Activated CD4-positive, alpha-beta T cell treated with anti-CD3 and anti-CD28 coated beads, Interleukin-2, amount 50 U/mL, for 1 hour (primary cell): ENCODE measurements at regions not wholly inside any gene's neighbourhood (a gene's known extent, or its start where the extent isn't known, plus 50 kb on each side); places are given as distances from the start of the nearest gene placed in this dataset.
A peak's percentile ranks its signal among the peaks of the same experiment; 100 is the strongest.

ENCODE experiments used
- DNase-seq: peaks from one replicate; pipeline ENCODE4 v3.0.0-alpha.2; 2020

DNA sequence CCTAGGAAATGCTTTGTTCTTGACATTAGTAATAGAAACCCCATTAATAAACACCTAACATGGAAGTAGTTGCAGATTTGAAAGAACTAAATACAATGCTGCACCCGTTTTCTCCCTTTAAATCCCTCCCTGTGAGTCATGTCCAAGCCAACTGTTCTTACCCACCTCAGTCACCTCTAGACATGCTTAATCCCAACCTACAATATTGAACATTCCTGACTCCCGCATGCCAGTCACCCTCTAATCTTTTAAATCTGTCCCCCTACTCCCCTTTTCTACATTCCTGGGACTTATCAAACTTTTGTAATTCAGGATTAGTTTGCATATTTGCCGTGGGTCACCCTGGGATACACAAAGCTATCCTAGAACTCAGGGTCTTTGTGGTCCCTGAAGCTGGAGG, 374.6 kb downstream of the IRS1 start:
- DNase-seq, result no peak

DNA sequence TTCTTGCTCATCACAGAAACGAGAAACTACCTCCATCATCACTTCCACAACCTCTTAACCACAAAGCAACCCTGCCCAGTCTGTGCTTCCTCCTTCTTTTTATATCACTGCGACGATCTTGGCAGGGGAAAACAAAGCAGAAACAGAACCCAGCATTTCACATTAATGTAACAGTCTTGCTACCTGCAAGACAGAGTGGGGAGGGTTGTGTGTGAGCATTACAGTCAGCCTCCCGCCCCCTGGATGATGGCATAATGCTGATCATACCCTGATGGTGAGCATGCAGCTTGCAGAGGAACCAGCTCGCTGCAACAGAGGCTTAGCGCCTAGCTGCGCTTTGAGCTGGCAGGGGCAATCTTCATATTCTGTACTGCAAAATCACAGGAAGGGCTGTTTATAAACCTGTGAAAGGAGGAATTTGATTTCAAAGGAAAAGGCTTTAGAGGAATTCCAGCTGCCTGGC, 376.1 kb downstream of the IRS1 start:
- peak; percentile 43 for DNase-seq

DNA sequence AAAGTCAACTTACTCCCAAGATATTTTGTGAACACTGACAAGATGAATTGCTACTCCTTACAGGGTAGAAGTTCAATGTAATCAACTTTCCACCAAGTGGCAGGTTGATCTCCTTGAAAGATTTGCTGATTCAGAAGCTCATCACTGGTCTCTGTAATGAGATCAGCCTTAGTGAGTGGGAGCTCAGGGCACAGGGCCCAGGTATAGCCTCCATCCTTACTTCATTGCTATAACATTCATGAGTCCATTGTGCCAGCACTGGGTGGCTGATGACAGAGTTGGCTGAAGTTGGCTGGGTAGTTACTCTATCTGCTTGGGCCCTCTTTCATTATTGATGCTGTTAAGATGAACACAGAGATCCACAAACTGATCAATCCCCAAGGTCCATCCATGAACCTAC, 379.0 kb downstream of the IRS1 start:
- no peak for DNase-seq

DNA sequence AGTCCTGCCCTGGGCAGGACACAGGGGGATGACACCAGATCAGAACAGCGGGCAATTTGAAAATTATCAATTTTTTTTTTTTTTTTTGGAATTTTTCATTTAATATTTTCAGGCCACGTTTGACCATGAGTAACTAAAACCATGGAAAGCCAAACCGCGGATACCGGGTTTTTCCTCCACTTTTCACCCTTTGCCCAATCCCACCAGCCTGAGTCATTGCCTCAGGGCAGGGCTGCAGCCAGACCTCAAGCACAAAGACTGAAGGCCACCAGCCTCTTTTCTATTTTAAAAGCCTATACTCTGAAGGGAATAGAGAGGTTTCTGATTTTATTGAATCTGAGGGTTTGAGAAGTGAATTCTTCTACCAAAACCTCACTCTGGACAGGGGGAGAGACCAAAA, 381.1 kb downstream of the IRS1 start:
- DNase-seq, result no peak

DNA sequence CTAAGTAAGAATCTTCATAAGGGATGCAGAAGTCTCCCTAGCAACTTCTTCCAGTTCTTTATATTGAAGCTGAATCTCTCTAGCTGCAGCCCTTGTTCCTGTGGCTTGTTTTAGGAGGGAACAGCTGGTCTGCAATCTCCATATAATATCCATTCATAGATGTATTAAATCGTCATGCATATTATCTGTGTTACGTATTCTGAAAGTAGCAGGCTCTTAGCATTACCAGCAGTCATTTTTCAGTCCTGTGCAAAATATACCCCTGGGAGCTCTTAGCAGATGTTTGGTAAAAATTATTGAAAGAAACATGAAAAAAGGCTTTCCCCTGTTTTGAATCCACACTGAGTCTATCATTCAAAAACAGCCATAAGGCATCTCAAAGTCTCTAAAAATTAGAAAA, 385.3 kb downstream of the IRS1 start:
- DNase-seq, result no peak

DNA sequence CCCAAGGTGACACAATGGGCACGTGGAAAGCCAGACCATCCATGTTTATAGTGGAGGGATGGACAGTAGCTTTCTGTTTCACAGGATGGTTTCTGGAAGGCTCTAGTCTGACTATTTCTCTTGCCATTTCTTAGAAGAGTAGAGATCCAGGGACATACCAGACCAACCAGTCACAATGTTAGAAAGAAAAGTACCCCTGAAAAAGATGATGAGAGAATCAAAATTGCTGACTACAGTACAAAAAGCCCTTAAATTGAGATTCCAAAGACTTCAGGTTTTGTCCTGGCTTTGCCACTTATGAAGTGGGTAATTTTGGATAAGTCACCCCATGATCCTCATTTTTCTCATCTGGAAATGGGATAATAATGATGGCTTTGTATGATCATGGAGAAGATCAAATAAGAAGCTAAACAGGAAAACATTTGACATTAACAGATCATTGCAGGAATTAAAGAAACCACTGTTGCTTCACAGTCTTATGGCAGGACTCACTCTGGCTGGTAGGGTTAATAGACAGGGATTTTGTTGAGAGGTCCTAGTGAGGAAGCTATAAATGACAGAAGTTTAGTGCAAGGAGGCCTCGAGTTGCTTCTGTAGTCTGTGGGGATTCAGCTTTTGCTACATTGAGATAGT, 386.0 kb downstream of the IRS1 start:
- no peak for DNase-seq

DNA sequence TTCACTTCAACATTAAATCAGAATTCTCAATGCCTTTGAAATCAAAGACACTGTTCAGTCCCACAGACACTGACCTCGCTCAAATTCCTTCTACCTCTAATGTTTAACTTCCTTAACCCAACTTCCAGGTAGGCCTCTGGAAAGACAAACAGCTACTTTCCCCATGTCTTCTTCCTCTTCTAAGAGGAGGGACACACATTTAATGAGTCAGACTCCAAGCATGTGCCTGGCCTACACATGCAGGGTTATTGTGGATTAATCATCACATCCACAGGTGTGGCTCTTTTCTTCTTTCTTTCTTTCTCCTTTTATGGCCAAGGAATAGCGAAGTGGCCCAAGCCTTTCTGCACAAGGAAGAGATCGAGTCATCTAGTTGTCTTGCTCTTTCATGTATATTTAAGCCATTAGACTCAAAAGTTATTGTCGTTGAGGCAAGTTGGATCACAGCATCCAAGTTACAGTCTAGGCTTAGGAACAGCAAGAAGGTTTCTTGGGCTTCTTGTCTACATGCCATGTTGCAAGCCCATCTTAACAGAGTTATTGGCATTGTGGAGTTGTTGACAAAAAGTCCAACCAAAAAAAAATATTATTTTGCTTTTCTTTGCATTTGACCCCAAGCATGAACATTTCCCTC, 387.8 kb downstream of the IRS1 start:
- DNase-seq, result no peak

DNA sequence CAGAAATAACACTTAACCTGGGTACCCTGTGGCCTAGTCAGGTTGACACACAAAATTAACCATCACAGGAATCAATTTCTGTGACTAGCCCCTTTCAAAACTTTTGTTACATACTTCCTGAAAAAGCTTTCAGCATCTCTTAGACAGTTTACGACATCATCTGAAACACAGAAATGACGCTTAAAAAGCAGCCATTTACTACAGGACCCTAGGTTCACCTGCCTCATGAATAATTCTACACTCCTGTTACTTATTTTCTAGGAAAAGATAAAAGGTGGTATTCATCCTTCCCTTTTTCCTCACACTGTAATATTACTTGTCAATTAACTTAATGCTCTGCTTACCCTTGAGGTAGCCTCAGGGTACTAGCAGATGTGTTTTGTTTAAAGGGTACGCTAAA, 388.4 kb downstream of the IRS1 start:
- DNase-seq, result no peak

DNA sequence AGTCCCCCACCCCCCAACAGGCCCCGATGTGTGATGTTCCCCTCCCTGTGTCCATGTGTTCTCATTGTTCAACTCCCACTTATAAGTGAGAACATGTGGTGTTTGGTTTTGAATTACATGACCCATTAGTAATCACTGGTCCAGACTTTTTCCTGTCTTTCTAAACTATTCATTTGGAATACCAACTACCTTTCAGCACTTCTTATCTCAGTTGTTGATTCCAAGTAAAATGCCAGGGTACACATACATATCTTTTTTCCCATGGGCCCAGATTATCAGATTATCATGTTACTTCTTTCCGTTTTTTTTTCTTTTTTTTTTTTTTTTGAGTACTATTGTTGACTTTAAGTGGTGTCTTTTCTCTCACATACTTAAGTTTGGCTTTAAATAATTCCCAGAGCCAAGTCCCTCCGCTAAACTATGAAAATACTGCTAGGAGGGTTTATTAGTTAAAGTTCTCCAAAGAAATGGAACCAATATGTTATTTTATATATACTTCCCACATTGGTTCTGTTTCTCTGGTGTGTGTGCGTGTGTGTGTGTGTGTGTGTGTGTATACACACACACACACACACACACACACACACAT, 389.3 kb downstream of the IRS1 start:
- no peak for DNase-seq

DNA sequence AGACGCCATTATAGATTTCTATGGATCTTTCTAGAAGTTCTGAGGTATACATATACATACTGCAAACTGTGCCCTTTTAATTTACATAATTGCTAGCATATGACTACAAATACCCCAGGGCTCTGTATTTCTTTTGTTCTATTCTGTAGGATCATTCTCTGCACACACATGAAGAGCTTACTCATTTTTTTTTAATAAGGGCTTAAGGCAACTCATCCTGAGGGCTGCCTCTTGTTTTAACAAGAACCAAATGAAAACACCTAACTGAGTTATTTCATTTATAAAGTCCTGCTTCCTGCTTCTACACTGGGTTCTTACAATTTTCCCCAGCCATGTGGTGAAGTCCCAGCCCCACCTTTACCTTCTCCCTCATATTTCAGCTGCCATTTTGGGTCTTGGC, 390.5 kb downstream of the IRS1 start:
- DNase-seq, result no peak

DNA sequence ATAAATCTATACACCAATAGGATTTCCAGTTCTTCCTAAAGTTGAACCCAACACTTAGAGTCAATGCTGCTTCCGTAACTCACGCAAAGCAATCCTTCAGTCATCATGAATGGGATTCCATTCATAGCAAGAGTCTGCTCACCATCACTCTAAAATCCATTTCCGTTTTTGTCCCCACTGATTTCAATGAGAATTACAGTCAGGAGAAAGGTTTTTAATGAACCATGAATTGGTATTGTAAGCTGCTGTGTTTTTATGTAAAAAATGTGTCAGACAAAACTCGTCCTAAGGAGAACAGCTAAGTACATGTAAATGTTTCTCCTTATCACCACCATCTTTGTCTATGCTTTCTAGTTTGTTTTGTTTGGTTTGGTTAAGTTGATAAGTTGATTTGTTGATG, 391.5 kb downstream of the IRS1 start:
- DNase-seq, result no peak

DNA sequence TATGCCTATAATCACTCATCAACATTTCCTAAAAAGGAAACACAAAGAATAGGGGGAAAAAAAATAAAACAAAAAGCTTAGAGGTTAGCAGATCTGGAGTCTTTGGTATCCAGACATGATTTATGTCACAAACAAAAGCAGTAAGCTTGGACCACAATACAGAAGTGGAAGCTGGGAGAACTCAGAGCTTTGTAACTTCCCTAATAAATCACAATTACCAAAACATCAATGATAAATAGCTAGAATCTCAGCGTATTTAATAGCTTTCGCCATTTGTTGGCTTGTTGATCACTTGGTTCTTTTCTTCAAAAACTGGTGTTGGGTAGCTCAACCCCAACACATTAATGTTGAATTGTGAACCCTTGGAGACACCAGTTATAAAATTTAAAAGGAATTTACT, 392.5 kb downstream of the IRS1 start:
- no peak for DNase-seq

DNA sequence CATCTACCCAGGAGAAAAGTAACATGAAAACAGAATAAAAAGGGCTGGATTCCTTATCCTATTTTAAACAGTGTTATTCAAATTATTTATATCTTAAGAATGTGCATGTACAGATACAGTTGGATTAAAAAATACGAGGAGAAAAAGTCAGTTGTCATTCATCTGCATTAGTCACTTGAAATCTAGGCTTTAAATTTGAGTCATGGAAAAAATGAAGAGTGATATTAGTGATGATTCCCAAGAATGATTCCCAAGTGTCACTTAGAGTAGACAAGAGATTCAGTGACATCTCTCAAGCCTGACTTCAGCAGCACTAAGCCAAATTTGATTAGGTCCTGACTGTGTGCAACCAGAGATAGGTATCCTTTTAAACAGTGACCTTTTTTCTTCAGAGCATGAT, 394.2 kb downstream of the IRS1 start:
- DNase-seq, result no peak

DNA sequence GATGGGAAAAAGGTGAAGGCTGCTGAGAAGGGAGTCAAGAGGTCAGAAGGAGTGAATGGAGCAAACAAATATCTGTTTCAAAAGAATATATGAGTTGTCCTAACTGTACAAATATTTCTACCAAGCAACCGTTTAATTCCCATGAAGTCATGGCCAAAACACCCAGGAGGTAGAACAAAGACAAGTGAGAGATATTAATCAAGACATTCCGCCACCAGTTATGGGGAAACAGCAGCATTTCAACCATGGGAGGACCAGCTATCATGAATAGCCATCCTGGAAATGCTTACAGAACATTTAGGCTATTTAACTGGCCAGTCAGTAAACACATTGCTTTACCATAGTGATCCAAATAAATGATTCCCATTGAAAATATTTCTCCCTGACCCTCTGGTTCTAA, 396.3 kb downstream of the IRS1 start:
- DNase-seq, result no peak

DNA sequence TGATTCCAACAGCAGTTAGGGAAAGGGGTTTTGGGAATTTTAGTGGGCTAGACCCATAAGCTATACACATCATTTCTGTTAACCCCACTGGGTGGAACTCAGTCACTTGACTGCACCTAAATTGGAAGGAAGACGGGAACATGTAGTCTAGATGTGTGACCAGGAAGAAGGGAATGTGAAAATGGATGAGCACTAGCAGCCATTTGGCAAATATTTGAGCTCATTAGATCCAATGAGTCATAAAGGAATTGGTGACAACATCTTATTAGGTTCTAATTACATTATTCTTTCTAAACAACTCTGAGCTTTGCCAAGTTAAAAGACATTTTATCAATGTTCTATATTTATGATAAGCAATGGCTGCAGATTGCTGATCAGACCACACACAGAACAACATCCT, 400.6 kb downstream of the IRS1 start:
- no peak for DNase-seq

DNA sequence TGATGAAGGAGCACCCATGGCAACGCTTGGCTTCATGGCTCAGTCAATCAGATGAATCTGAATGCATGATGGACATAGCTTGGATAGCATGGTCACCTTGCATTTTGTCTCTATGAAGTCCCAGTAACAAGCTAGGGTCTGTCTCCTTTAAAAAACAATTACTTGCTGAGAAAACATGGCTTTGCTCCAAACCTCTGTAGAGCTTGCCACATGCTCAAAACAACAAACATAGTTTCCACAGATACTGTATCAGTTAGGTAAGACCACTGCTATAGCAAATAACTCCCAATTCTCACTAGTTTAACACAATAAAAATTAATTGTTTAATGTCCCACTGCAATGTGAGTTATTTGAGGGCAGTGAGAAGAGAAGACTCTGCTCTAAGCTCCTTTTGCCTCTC, 401.0 kb downstream of the IRS1 start:
- DNase-seq, result no peak

DNA sequence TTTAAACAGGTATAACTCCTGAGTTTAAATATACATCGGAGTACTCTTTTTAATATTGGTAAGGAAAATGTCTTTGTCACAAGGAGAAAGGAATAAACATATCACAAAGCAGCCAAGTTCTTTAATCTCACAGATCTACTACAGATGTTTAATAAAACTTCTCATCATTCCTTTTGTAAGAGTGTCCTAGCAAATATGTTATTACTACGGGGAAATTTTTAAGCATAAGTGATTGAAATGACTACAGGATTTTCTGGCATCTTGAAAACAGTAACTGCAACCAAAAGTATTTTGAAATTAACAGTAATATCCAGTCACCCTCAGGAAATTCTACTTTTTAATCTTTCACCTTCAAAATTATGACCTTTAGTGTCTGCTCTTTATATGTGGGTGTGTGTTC, 403.1 kb downstream of the IRS1 start:
- no peak for DNase-seq

DNA sequence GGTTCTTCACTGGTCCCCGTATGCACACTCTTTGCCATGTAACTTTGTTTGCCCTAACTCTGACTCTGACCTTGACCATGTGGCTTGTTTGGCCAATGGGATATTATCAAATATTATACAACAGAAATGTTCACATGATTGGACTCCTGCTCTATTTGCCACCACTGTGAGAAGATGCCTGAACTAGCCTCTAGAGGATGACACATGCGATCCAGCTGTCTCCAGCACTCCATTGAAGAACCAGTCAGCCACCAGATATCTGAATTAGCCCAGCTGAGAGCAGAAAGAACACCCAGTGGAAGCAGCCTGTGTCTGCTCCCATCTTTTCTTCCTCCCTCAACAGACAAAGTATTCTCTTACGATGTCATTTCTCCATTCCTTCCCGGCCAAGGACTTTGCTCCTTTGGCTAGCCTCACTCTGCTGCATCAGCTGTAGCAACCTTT, 412.1 kb downstream of the IRS1 start:
- no peak for DNase-seq

DNA sequence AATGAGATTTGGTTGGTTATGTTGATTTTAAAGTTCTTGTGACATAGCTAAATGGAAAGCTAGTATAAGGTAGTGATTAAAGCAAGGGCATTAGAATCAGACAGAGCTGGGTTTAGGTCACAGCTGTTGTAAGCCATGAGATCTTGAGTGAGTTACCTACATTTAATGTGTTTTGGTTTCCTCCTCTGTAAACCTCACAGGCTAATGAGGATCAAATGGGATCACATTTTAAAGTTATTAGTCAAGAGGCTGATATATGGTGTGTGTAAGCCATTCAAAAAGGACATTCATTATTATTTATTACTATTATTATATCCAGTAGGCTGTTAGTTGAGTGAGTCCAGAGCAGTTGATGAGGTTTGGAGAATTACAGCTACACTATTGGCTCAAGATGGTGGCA, 416.2 kb downstream of the IRS1 start:
- no peak for DNase-seq

DNA sequence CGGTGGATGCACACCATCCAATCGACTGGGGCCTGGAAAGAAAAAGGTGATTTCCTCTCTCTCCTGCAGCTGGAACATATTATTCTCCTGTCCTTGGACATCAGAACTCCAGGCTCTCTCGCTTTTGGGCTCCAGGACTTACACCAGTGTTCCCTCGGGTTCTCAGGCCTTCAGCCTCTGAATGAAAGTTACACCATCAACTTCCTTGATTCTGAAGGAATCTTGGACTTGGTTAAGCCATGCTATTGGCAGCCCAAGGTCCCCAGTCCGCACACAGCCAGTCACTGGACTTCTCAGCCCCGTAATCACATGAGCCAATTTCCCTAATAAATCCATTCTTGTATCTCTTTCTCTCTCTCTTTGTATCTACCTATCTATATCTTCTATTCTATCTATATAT, 418.9 kb downstream of the IRS1 start:
- no peak for DNase-seq

DNA sequence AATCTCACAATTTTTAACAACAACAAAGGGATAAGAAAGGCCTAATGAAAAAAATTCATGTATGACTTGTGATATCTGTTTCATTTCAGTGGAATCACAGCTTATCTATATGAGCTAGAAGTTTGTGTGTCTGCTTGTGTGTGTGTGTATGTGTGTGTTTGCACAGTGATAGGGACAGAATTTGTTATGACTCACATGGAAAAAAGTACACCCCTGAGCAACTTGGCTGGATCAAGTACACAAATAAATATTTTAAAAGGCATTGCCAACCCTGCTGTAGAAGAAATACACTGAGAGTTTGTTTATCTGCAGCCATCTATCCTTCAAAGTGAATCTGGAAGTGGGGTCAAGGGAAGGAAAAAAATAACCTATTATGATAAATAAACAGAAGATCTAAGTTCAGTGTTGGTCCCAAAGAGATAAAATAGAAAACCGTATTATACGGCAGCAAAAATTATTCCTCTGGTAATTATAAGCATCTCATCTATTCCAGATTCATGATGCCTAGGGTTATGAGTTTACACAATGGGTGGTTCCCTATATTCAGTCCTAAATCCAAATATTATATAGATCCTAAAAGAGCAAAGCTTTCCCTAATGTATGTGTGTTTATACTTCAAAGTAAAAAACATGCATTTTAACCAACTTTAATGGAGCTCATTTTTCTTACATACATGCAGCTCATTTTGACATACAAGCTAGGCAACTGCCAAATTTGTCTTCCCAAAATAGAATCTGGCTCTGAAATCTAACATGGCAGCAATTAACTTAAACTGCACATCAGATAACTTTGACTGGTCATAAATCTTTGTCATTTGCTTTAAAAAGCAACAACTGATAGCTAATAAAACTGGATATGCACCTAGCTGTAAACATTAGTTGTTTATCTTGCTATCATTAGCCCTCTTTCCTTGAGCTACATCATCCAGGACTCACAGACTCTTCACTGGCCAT, 420.6 kb downstream of the IRS1 start:
- no peak for DNase-seq

DNA sequence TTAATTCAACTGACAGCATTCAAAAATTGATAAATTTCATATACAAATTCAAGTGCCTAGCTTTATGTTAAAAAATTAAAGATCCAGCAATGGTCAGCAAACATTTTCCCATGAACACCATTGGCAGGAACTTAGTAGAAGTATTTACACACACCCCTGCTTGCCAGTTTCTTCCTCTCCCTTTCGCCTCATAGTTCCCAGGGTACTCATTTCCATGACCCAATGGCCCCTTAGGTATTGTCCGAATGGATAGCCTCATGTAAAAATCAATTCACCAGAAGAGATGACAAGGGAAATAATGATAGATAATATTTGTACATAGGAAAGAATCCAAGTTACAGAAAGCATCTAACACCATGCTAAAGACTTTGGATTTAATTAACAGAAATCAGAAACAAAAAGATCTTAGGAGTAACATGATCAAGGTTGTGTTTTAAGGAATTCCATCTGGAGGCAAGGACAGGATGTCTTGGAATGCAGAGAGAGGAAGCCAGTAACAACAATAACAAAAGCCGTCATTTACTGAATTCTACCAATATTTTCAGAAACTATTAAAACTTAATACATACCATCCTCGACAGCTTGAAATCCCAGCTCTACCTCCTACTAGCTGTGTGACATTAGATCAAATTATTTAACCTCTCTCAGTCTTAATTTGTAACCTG, 423.0 kb downstream of the IRS1 start:
- no peak for DNase-seq

DNA sequence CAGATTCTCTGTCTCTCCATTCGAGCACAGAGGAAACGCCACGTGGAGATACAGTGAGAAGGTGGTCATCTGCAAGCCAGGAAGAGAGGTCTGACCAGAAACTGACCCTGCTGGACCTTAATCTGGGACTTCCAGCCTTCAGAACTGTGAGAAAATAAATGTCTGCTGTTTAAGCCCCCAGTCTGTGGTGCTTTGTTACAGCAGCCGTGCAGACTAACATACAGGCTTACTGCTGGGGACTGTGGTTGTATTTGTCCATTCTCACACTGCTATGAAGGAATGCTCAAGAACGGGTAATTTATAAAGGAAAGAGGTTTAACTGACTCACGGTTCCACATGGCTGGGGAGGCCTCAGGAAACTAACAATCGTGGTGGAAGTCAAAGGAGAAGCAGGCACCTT, 432.7 kb downstream of the IRS1 start:
- no peak for DNase-seq
